ENCODE measurements at regions not wholly inside any gene's neighbourhood (a gene's known extent, or its start where the extent isn't known, plus 50 kb on each side); places are given as distances from the start of the nearest gene placed in this dataset.

GRCh38 chr2:18125303-18125702 lies 246.8 kb downstream of the KCNS3 start:
- TF ChIP-seq CTCF (IDR thresholded peaks at IDR 0.05) (no peak), EZH2 (IDR thresholded peaks at IDR 0.05; ENCODE audit: borderline replicate concordance, insufficient read depth, low read depth, low read length, poor library complexity, severe bottlenecking) (no peak)

Data from B cell (primary cell).